K562 (cell line): ENCODE measurements at regions not wholly inside any gene's neighbourhood (a gene's known extent, or its start where the extent isn't known, plus 50 kb on each side); places are given as distances from the start of the nearest gene placed in this dataset.
"Not testable (repeated sequence)": the region's sequence is repeated elsewhere in the genome, so short reads cannot be mapped to it uniquely, and the experiment has no call there.

ENCODE experiments used
- LCOR ChIP-seq: sonication (generic); formaldehyde crosslinking; IDR thresholded peaks from 2 replicates; pipeline ENCODE4 v1.8.0; 2022; ENCODE audit warnings: mild to moderate bottlenecking, missing genetic modification reagents
- MTA1 ChIP-seq: fragments of 450-650 bp; IDR thresholded peaks from 2 replicates; pipeline ENCODE4 v1.6.1; 2017; ENCODE audit warnings: borderline replicate concordance
- TF ChIP-seq, protein P1 (sequence below): sonication (generic); formaldehyde crosslinking; IDR thresholded peaks from 2 replicates; pipeline ENCODE4 v1.9.0; 2022; ENCODE audit warnings: mild to moderate bottlenecking, missing genetic modification reagents
- TF ChIP-seq, protein P2 (sequence below), 2 experiments: fragments of 450-650 bp; formaldehyde crosslinking in 1 of 2; IDR thresholded peaks; 2 replicates each; pipeline versions ENCODE4 v1.4.0 to v1.6.1; 2014 to 2020; ENCODE audit warnings: mild to moderate bottlenecking in 2 of 2, borderline replicate concordance in 1 of 2, low read depth in 1 of 2
- TF ChIP-seq, protein P3 (sequence below), 3 experiments: IDR thresholded peaks in 2 of 3; conservative IDR thresholded peaks in 1 of 3; 2 replicates each; pipeline ENCODE4 v1.5.1; 2011 to 2012; ENCODE audit warnings: low read length in 3 of 3, mild to moderate bottlenecking in 3 of 3, control low read depth in 2 of 3, improper control_type of control experiment in 1 of 3, inconsistent platforms in 1 of 3, low read depth in 1 of 3, mixed read lengths in 1 of 3, moderate library complexity in 1 of 3; ENCODE audit not compliant: insufficient read depth in 2 of 3

DNA sequence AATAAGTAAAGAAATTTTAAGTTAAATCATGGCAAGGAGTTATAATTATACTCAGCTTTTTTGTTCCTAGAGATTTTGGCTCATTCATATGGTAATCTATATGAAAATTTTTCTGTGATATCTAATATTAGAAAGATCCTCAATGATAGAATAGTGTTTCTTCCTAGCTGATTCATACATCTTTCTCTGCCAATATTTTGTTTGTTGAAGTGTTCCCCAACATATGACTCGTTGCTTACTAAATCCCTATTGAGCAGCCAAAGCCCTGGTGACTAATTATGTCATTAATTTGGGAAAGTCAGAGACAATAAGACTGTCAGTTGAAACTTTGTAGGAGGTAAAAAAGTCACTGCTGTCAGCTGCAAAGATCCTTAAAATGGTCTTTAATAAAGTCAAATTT, 1348.5 kb upstream of the CDH18 start:
- TF ChIP-seq, protein P1, sequence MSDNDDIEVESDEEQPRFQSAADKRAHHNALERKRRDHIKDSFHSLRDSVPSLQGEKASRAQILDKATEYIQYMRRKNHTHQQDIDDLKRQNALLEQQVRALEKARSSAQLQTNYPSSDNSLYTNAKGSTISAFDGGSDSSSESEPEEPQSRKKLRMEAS (CRISPR knock-in tag) = not testable (repeated sequence)
- TF ChIP-seq, protein P2, sequence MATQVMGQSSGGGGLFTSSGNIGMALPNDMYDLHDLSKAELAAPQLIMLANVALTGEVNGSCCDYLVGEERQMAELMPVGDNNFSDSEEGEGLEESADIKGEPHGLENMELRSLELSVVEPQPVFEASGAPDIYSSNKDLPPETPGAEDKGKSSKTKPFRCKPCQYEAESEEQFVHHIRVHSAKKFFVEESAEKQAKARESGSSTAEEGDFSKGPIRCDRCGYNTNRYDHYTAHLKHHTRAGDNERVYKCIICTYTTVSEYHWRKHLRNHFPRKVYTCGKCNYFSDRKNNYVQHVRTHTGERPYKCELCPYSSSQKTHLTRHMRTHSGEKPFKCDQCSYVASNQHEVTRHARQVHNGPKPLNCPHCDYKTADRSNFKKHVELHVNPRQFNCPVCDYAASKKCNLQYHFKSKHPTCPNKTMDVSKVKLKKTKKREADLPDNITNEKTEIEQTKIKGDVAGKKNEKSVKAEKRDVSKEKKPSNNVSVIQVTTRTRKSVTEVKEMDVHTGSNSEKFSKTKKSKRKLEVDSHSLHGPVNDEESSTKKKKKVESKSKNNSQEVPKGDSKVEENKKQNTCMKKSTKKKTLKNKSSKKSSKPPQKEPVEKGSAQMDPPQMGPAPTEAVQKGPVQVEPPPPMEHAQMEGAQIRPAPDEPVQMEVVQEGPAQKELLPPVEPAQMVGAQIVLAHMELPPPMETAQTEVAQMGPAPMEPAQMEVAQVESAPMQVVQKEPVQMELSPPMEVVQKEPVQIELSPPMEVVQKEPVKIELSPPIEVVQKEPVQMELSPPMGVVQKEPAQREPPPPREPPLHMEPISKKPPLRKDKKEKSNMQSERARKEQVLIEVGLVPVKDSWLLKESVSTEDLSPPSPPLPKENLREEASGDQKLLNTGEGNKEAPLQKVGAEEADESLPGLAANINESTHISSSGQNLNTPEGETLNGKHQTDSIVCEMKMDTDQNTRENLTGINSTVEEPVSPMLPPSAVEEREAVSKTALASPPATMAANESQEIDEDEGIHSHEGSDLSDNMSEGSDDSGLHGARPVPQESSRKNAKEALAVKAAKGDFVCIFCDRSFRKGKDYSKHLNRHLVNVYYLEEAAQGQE (IDR thresholded peaks at IDR 0.05; ENCODE audit: borderline replicate concordance) = not testable (repeated sequence)
- TF ChIP-seq, protein P2 (CRISPR knock-in tag; IDR thresholded peaks at IDR 0.05; ENCODE audit: low read depth) = not testable (repeated sequence)
- TF ChIP-seq MTA1; LCOR (CRISPR knock-in tag): not testable (repeated sequence)
- TF ChIP-seq, protein P3, sequence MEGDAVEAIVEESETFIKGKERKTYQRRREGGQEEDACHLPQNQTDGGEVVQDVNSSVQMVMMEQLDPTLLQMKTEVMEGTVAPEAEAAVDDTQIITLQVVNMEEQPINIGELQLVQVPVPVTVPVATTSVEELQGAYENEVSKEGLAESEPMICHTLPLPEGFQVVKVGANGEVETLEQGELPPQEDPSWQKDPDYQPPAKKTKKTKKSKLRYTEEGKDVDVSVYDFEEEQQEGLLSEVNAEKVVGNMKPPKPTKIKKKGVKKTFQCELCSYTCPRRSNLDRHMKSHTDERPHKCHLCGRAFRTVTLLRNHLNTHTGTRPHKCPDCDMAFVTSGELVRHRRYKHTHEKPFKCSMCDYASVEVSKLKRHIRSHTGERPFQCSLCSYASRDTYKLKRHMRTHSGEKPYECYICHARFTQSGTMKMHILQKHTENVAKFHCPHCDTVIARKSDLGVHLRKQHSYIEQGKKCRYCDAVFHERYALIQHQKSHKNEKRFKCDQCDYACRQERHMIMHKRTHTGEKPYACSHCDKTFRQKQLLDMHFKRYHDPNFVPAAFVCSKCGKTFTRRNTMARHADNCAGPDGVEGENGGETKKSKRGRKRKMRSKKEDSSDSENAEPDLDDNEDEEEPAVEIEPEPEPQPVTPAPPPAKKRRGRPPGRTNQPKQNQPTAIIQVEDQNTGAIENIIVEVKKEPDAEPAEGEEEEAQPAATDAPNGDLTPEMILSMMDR (IDR thresholded peaks at IDR 0.05 in 2 of 3, conservative IDR thresholded peaks at IDR 0.05 in 1 of 3; ENCODE audit: insufficient read depth in 2 of 3, low read depth in 1 of 3, low read length in 3 of 3) = not testable (repeated sequence)
